ENCODE measurements at regions not wholly inside any gene's neighbourhood (a gene's known extent, or its start where the extent isn't known, plus 50 kb on each side); places are given as distances from the start of the nearest gene placed in this dataset.

DNA sequence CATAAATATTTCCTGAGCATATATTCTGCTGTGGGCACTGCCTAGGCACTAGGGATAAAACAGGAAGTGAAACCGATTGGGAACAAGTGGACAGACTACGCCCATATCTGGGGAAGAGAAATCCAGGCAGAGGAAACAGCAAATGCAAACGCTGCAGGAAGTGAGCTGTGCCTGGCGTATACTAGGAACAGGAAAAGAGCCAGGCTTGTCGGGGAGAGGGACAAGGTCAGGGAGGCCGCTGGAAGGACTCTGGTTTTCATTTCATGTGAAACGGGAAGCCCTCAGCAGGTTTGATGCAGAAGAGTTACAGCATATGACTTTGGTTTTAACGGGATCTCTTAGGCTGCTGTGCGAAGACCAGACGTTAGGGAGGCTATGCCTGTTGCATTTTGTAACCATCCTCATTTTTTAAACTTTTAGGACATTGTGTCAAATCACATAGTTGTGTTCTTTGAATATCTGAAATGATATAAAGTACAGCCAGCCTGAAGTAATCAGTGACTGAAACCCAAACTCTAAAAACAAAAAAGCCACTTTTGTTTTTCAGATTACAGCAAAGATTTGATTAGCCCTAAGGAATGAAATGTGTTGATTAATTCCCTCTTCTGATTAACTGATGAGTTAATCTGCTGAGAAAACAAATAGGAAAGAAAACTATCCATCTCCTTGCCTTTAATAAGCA lies 110.2 kb upstream of the PIEZO2 start:
- no peak overlapping the region for H3K4me3 ChIP-seq (ENCODE audit: low read depth in 1 of 2, low read length in 1 of 2)
- no peaks in the 10 kb centered on the region for H3K27me3 ChIP-seq
- H3K9me3 ChIP-seq: no peaks in the 10 kb centered on the region
- no peaks in the 10 kb centered on the region for H3K36me3 ChIP-seq
- no peak overlapping the region for H3K27ac ChIP-seq
- no peaks in the 10 kb centered on the region for H3K4me1 ChIP-seq (ENCODE audit: control insufficient read depth in 1 of 2, insufficient read depth in 1 of 2, low read depth in 1 of 2, low read length in 1 of 2)
- TF ChIP-seq, protein P1, sequence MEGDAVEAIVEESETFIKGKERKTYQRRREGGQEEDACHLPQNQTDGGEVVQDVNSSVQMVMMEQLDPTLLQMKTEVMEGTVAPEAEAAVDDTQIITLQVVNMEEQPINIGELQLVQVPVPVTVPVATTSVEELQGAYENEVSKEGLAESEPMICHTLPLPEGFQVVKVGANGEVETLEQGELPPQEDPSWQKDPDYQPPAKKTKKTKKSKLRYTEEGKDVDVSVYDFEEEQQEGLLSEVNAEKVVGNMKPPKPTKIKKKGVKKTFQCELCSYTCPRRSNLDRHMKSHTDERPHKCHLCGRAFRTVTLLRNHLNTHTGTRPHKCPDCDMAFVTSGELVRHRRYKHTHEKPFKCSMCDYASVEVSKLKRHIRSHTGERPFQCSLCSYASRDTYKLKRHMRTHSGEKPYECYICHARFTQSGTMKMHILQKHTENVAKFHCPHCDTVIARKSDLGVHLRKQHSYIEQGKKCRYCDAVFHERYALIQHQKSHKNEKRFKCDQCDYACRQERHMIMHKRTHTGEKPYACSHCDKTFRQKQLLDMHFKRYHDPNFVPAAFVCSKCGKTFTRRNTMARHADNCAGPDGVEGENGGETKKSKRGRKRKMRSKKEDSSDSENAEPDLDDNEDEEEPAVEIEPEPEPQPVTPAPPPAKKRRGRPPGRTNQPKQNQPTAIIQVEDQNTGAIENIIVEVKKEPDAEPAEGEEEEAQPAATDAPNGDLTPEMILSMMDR (IDR thresholded peaks at IDR 0.05): no peak

DNA sequence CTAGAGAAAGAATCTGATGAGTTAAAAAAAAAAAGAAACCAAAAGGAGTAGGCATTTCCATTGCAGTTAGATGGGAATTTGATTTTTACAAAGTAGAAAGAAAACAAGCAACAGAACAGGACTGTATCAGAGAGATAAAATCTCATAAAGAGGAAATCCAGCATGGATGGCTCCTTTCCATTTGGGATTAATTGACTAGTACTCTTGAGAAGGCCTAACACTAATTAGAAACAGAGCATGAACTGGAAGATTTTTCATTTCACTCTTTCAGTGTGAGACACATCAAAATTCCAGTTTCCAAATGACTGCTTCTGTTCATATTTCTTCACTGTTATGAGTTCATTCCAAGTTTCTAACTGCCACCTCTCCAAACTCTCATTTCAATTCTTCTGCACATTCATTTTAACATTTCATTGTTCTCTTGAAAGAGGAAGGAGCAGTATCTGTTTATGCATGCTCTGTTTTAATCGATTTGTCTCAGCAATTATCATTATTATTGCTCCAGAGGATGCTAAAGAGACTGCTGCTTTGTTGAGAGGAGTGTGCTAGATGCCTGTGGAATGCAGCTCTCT lies 108.8 kb upstream of the PIEZO2 start:
- Histone ChIP-seq H3K27me3 (no peaks in the 10 kb centered on the region), H3K9me3 (no peaks in the 10 kb centered on the region), H3K27ac (no peak overlapping the region), H3K4me3 (ENCODE audit: low read depth in 1 of 2, low read length in 1 of 2) (no peak overlapping the region), H3K4me1 (ENCODE audit: control insufficient read depth in 1 of 2, insufficient read depth in 1 of 2, low read depth in 1 of 2, low read length in 1 of 2) (no peaks in the 10 kb centered on the region), H3K36me3 (no peaks in the 10 kb centered on the region)
- TF ChIP-seq, protein P1 (IDR thresholded peaks at IDR 0.05): no peak

DNA sequence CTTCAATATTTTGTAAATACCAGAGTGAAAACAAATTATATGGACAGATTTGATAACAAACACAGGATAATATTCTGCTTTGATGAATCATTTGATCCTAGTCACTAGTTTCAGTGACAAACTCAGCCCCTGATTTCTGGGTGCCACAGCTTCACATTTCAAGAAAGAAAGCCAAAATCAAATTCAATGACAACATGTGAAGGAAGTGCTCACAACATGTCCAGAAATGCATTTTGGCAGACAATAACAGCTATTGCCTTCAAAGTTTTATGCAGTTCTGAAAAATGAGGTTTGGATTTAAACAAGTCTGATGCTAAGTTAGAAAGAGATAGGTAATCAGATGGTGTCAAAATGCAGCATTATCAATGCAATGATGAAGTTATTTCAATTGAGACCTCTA lies 106.9 kb upstream of the PIEZO2 start:
- Histone ChIP-seq H3K9me3 (no peaks in the 10 kb centered on the region), H3K4me3 (ENCODE audit: low read depth in 1 of 2, low read length in 1 of 2) (no peak overlapping the region), H3K36me3 (no peaks in the 10 kb centered on the region), H3K4me1 (ENCODE audit: control insufficient read depth in 1 of 2, insufficient read depth in 1 of 2, low read depth in 1 of 2, low read length in 1 of 2) (no peaks in the 10 kb centered on the region), H3K27me3 (no peaks in the 10 kb centered on the region), H3K27ac (no peak overlapping the region)
- TF ChIP-seq, protein P1 (IDR thresholded peaks at IDR 0.05): no peak

DNA sequence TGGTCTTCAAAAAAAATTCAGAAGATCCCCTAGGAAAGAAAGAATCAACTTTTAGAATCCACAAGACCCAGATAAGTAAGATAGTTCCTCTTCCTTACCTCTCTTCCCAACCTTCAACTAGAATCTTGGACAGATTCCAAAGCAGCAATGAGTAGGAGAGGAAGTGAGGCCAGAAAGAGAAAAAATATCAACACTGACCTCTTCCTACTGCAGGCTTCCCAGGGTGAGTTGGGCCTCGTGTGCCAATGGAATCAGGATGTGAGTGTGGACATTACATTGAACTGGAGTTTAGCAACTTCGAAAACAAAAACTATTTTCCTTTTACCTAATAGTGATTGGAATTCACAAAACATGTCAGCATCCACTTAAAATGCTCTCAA lies 102.5 kb upstream of the PIEZO2 start:
- TF ChIP-seq, protein P1 (IDR thresholded peaks at IDR 0.05): no peak
- Histone ChIP-seq H3K4me3 (ENCODE audit: low read depth in 1 of 2, low read length in 1 of 2) (no peak overlapping the region), H3K36me3 (no peaks in the 10 kb centered on the region), H3K27ac (no peak overlapping the region), H3K4me1 (ENCODE audit: control insufficient read depth in 1 of 2, insufficient read depth in 1 of 2, low read depth in 1 of 2, low read length in 1 of 2) (no peaks in the 10 kb centered on the region), H3K27me3 (no peaks in the 10 kb centered on the region), H3K9me3 (no peaks in the 10 kb centered on the region)

DNA sequence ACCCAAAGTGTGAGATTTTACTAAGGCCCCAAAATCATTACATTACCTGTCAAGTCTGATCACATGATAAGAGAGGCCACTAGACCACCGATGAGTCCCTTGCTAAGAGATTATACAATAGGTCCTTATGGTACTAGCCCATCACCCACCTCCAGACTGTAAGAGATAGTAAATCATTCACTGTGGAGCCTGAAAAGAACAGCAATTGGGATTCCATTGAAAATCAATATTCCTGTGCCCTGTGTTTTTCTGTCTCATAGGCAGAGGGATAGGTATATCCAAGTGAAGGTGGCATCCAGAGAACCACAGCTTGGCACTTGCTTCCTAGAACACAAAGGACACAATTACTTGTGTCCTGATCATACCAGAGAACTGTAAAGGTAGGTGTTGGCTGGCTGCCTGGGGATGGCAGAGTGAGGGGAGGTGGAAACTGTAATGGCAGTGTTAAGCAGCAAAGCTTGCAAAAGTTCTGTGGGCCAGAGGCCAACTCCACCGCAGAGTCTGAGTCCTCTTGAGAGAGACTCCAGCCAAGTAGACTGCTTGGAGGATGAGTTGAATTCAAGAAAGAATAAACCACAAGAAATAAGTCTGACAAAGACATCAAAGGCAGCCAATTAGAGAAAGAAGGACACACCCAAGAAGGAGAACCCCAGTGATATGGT lies 102.0 kb upstream of the PIEZO2 start:
- Histone ChIP-seq H3K9me3 (no peaks in the 10 kb centered on the region), H3K27ac (no peak overlapping the region), H3K27me3 (no peaks in the 10 kb centered on the region), H3K4me3 (ENCODE audit: low read depth in 1 of 2, low read length in 1 of 2) (no peak overlapping the region), H3K36me3 (no peaks in the 10 kb centered on the region), H3K4me1 (ENCODE audit: control insufficient read depth in 1 of 2, insufficient read depth in 1 of 2, low read depth in 1 of 2, low read length in 1 of 2) (no peaks in the 10 kb centered on the region)
- TF ChIP-seq, protein P1 (IDR thresholded peaks at IDR 0.05): no peak

All from neutrophil (primary cell).